Loucy (cell line): ENCODE measurements at regions not wholly inside any gene's neighbourhood (a gene's known extent, or its start where the extent isn't known, plus 50 kb on each side); places are given as distances from the start of the nearest gene placed in this dataset.

Source experiments
- H2AFZ ChIP-seq: fragments of 200-600 bp; sonication (generic); 2 replicates; pipeline ENCODE4 v1.6.0; 2016; ENCODE audit warnings: antibody characterized with exemption, mild to moderate bottlenecking, low read length, moderate library complexity
- H3F3A ChIP-seq: fragments of 200-600 bp; 2 replicates; pipeline ENCODE4 v1.6.0; 2016; ENCODE audit warnings: antibody characterized with exemption, low read depth, mild to moderate bottlenecking
- H3K27me3 ChIP-seq: fragments of 200-600 bp; sonication (generic); 2 replicates; pipeline ENCODE4 v1.6.1; 2014; ENCODE audit warnings: low read length, mild to moderate bottlenecking; ENCODE audit not compliant: insufficient read depth, poor library complexity, severe bottlenecking
- H3K36me3 ChIP-seq: fragments of 200-600 bp; sonication (generic); 2 replicates; pipeline ENCODE4 v1.6.1; 2016; ENCODE audit warnings: low read length; ENCODE audit not compliant: insufficient read depth
- H3K4me1 ChIP-seq: fragments of 200-600 bp; sonication (generic); 2 replicates; pipeline ENCODE4 v1.5.1; 2014; ENCODE audit warnings: low read length, mild to moderate bottlenecking; ENCODE audit not compliant: insufficient read depth, poor library complexity, severe bottlenecking
- H3K4me2 ChIP-seq: fragments of 200-600 bp; sonication (generic); 2 replicates; pipeline ENCODE4 v1.6.0; 2014; ENCODE audit warnings: antibody characterized with exemption, low read length, low read depth, mild to moderate bottlenecking; ENCODE audit not compliant: poor library complexity, severe bottlenecking
- H3K4me3 ChIP-seq: fragments of 200-600 bp; sonication (generic); 2 replicates; pipeline ENCODE4 v1.5.1; 2014; ENCODE audit warnings: low read length, mild to moderate bottlenecking, mixed read lengths; ENCODE audit not compliant: poor library complexity, severe bottlenecking
- H3K79me2 ChIP-seq: fragments of 200-600 bp; sonication (generic); 2 replicates; pipeline ENCODE4 v1.6.1; 2014; ENCODE audit warnings: low read length; ENCODE audit not compliant: insufficient read depth
- H3K9ac ChIP-seq: fragments of 200-600 bp; sonication (generic); 2 replicates; pipeline ENCODE4 v1.6.0; 2014; ENCODE audit warnings: mild to moderate bottlenecking, low read depth, low read length, moderate library complexity; ENCODE audit not compliant: poor library complexity, severe bottlenecking
- H3K9me2 ChIP-seq: fragments of 200-600 bp; sonication (generic); replicated peaks from 2 replicates; pipeline ENCODE4 v1.6.1; 2016; ENCODE audit warnings: low read depth, low read length, mixed read lengths
- H3K9me3 ChIP-seq: fragments of 200-600 bp; sonication (generic); 2 replicates; pipeline ENCODE4 v1.6.1; 2014; ENCODE audit warnings: mild to moderate bottlenecking, antibody characterized with exemption, low read length, low read depth; ENCODE audit not compliant: insufficient read depth
- H4K20me1 ChIP-seq: fragments of 200-600 bp; sonication (generic); 2 replicates; pipeline ENCODE4 v1.6.0; 2014; ENCODE audit warnings: antibody characterized with exemption, low read length, mild to moderate bottlenecking; ENCODE audit not compliant: insufficient read depth, poor library complexity, severe bottlenecking
- CTCF ChIP-seq: fragments of 200-600 bp; sonication (generic); conservative IDR thresholded peaks from 2 replicates; pipeline ENCODE4 v1.5.1; 2014; ENCODE audit warnings: mild to moderate bottlenecking, antibody characterized with exemption, low read length
- EZH2phosphoT487 ChIP-seq: fragments of 200-600 bp; IDR thresholded peaks from 2 replicates; pipeline ENCODE4 v1.6.1; 2018; ENCODE audit warnings: antibody characterized with exemption, mild to moderate bottlenecking, moderate library complexity, borderline replicate concordance

- Histone ChIP-seq H3K9me3 (no peaks in the 10 kb centered on the region), H3K9me2 (no peaks in the 10 kb centered on the region), H3K27me3 (no peaks in the 10 kb centered on the region), H3K4me1 (peaks cover 4% of the 10 kb centered on the region), H3K9ac (no peak overlapping the region), H3K36me3 (no peaks in the 10 kb centered on the region), H3K79me2 (no peaks in the 10 kb centered on the region), H3K4me3 (no peak overlapping the region), H4K20me1 (no peaks in the 10 kb centered on the region), H3F3A (no peaks in the 10 kb centered on the region), H2AFZ (no peak overlapping the region), H3K4me2 (no peak overlapping the region)
- TF ChIP-seq EZH2phosphoT487, result no peak
- TF ChIP-seq CTCF, result no peak
Measured at GRCh38 chr18:41693008-41693407, 262.0 kb upstream of the PIK3C3 start.

- no peaks in the 10 kb centered on the region for H3K27me3 ChIP-seq
- H3K9me2 ChIP-seq, result no peaks in the 10 kb centered on the region; the same call in 1 of the 2 replicates
- H2AFZ ChIP-seq, result no peak overlapping the region
- no peaks in the 10 kb centered on the region for H3K36me3 ChIP-seq
- no peak overlapping the region for H3K9ac ChIP-seq
- no peak overlapping the region for H3K4me3 ChIP-seq
- H3K9me3 ChIP-seq, result no peaks in the 10 kb centered on the region
- no peaks in the 10 kb centered on the region for H3K79me2 ChIP-seq
- H3F3A ChIP-seq, result no peaks in the 10 kb centered on the region
- H3K4me1 ChIP-seq, result peaks cover 4% of the 10 kb centered on the region
- TF ChIP-seq EZH2phosphoT487 (no peak), CTCF (no peak)
- H4K20me1 ChIP-seq, result no peaks in the 10 kb centered on the region
- no peak overlapping the region for H3K4me2 ChIP-seq
Measured at GRCh38 chr18:41690332-41691127, 264.5 kb upstream of the PIK3C3 start.

- no peaks in the 10 kb centered on the region for H3F3A ChIP-seq
- H3K27me3 ChIP-seq, result no peaks in the 10 kb centered on the region
- H3K79me2 ChIP-seq, result no peaks in the 10 kb centered on the region
- H4K20me1 ChIP-seq, result no peaks in the 10 kb centered on the region
- no peak overlapping the region for H3K4me3 ChIP-seq
- no peak for TF ChIP-seq EZH2phosphoT487
- no peak for TF ChIP-seq CTCF
- H3K9me3 ChIP-seq, result no peaks in the 10 kb centered on the region
- H3K4me1 ChIP-seq, result no peaks in the 10 kb centered on the region
- no peak overlapping the region for H3K9ac ChIP-seq
- no peak overlapping the region for H2AFZ ChIP-seq
- H3K9me2 ChIP-seq, result no peaks in the 10 kb centered on the region; the same call in 1 of the 2 replicates
- no peak overlapping the region for H3K4me2 ChIP-seq
- H3K36me3 ChIP-seq, result no peaks in the 10 kb centered on the region
Measured at GRCh38 chr18:41687138-41687537, 267.9 kb upstream of the PIK3C3 start.
